ENCODE measurements at regions not wholly inside any gene's neighbourhood (a gene's known extent, or its start where the extent isn't known, plus 50 kb on each side); places are given as distances from the start of the nearest gene placed in this dataset.

GRCh38 chr5:2269656-2270055 lies 386.9 kb upstream of the IRX4 start:
- H3K27me3 ChIP-seq (ENCODE audit: insufficient read depth, low read length): 0 out of 2 replicates have a peak, but pooled peaks cover 3% of the 10 kb centered on the region
- H3K4me1 ChIP-seq (ENCODE audit: insufficient read depth, low read length, severe bottlenecking): no peaks in the 10 kb centered on the region
- no peaks in the 10 kb centered on the region for H3F3A ChIP-seq (ENCODE audit: insufficient read depth, low read length)
- H3K36me3 ChIP-seq (ENCODE audit: insufficient read depth, low read length): no peaks in the 10 kb centered on the region
- H3K27ac ChIP-seq (ENCODE audit: low read depth, low read length, poor library complexity, severe bottlenecking): no peak overlapping the region
- H3K4me3 ChIP-seq (ENCODE audit: low read depth, low read length, poor library complexity, severe bottlenecking): no peak overlapping the region
- H3K9me3 ChIP-seq (ENCODE audit: low read length): no peaks in the 10 kb centered on the region
- H3K9ac ChIP-seq (ENCODE audit: low read length): no peak overlapping the region
- no peaks in the 10 kb centered on the region for H3K79me2 ChIP-seq (ENCODE audit: insufficient read depth, low read length)
- H3K4me2 ChIP-seq (ENCODE audit: low read length): no peak overlapping the region
- no peaks in the 10 kb centered on the region for H4K20me1 ChIP-seq (ENCODE audit: insufficient read depth, low read length)
- TF ChIP-seq EZH2 (IDR thresholded peaks at IDR 0.05; ENCODE audit: borderline replicate concordance, low read length) (no peak), CTCF (IDR thresholded peaks at IDR 0.05; ENCODE audit: low read length) (no peak)
- H3K9me2 ChIP-seq (ENCODE audit: low read depth, low read length): no peaks in the 10 kb centered on the region
- H2AFZ ChIP-seq (ENCODE audit: low read length): no peak overlapping the region

- H3K36me3 ChIP-seq (ENCODE audit: insufficient read depth, low read length): no peaks in the 10 kb centered on the region
- no peaks in the 10 kb centered on the region for H3K9me3 ChIP-seq (ENCODE audit: low read length)
- H3K79me2 ChIP-seq (ENCODE audit: insufficient read depth, low read length): no peaks in the 10 kb centered on the region
- H4K20me1 ChIP-seq (ENCODE audit: insufficient read depth, low read length): no peaks in the 10 kb centered on the region
- no peak for TF ChIP-seq EZH2 (IDR thresholded peaks at IDR 0.05; ENCODE audit: borderline replicate concordance, low read length)
- no peaks in the 10 kb centered on the region for H3K4me1 ChIP-seq (ENCODE audit: insufficient read depth, low read length, severe bottlenecking)
- no peak overlapping the region for H3K4me3 ChIP-seq (ENCODE audit: low read depth, low read length, poor library complexity, severe bottlenecking)
- H3K27ac ChIP-seq (ENCODE audit: low read depth, low read length, poor library complexity, severe bottlenecking): no peak overlapping the region
- H2AFZ ChIP-seq (ENCODE audit: low read length): no peak overlapping the region
- H3F3A ChIP-seq (ENCODE audit: insufficient read depth, low read length): no peaks in the 10 kb centered on the region
- no peak overlapping the region for H3K9ac ChIP-seq (ENCODE audit: low read length)
- no peak overlapping the region for H3K4me2 ChIP-seq (ENCODE audit: low read length)
- 0 out of 2 replicates have a peak, but pooled peaks cover 3% of the 10 kb centered on the region for H3K27me3 ChIP-seq (ENCODE audit: insufficient read depth, low read length)
- H3K9me2 ChIP-seq (ENCODE audit: low read depth, low read length): no peaks in the 10 kb centered on the region
Observed at GRCh38 chr5:2267991-2268390, 385.3 kb upstream of the IRX4 start.

- Histone ChIP-seq H3K27ac (ENCODE audit: low read depth, low read length, poor library complexity, severe bottlenecking) (no peak overlapping the region), H3K79me2 (ENCODE audit: insufficient read depth, low read length) (no peaks in the 10 kb centered on the region), H3K9me3 (ENCODE audit: low read length) (no peaks in the 10 kb centered on the region), H3K4me1 (ENCODE audit: insufficient read depth, low read length, severe bottlenecking) (no peaks in the 10 kb centered on the region), H4K20me1 (ENCODE audit: insufficient read depth, low read length) (no peaks in the 10 kb centered on the region), H3K9ac (ENCODE audit: low read length) (no peak overlapping the region), H3K27me3 (ENCODE audit: insufficient read depth, low read length) (no peaks in the 10 kb centered on the region), H3F3A (ENCODE audit: insufficient read depth, low read length) (no peaks in the 10 kb centered on the region), H3K9me2 (ENCODE audit: low read depth, low read length) (no peaks in the 10 kb centered on the region), H2AFZ (ENCODE audit: low read length) (no peak overlapping the region), H3K4me3 (ENCODE audit: low read depth, low read length, poor library complexity, severe bottlenecking) (no peak overlapping the region), H3K4me2 (ENCODE audit: low read length) (no peak overlapping the region), H3K36me3 (ENCODE audit: insufficient read depth, low read length) (no peaks in the 10 kb centered on the region)
- no peak for TF ChIP-seq EZH2 (IDR thresholded peaks at IDR 0.05; ENCODE audit: borderline replicate concordance, low read length)
- TF ChIP-seq CTCF (IDR thresholded peaks at IDR 0.05; ENCODE audit: low read length): no peak
Observed at GRCh38 chr5:2266641-2267240, 384.0 kb upstream of the IRX4 start.

- Histone ChIP-seq H2AFZ (ENCODE audit: low read length) (no peak overlapping the region), H3K27me3 (ENCODE audit: insufficient read depth, low read length) (no peaks in the 10 kb centered on the region), H3K4me2 (ENCODE audit: low read length) (no peak overlapping the region), H3K27ac (ENCODE audit: low read depth, low read length, poor library complexity, severe bottlenecking) (no peak overlapping the region), H3K9me2 (ENCODE audit: low read depth, low read length) (no peaks in the 10 kb centered on the region), H3K4me1 (ENCODE audit: insufficient read depth, low read length, severe bottlenecking) (no peaks in the 10 kb centered on the region), H3K9me3 (ENCODE audit: low read length) (no peaks in the 10 kb centered on the region), H3F3A (ENCODE audit: insufficient read depth, low read length) (no peaks in the 10 kb centered on the region), H3K36me3 (ENCODE audit: insufficient read depth, low read length) (no peaks in the 10 kb centered on the region), H4K20me1 (ENCODE audit: insufficient read depth, low read length) (no peaks in the 10 kb centered on the region), H3K4me3 (ENCODE audit: low read depth, low read length, poor library complexity, severe bottlenecking) (no peak overlapping the region), H3K79me2 (ENCODE audit: insufficient read depth, low read length) (no peaks in the 10 kb centered on the region), H3K9ac (ENCODE audit: low read length) (no peak overlapping the region)
- no peak for TF ChIP-seq EZH2 (IDR thresholded peaks at IDR 0.05; ENCODE audit: borderline replicate concordance, low read length)
- TF ChIP-seq CTCF (IDR thresholded peaks at IDR 0.05; ENCODE audit: low read length): no peak
Observed at GRCh38 chr5:2265341-2265740, 382.6 kb upstream of the IRX4 start.

Data from OCI-LY1 (cell line).